DMS114 treated with DMSO at 0.1 percent for 48 hours (cell line): ENCODE measurements at regions not wholly inside any gene's neighbourhood (a gene's known extent, or its start where the extent isn't known, plus 50 kb on each side); places are given as distances from the start of the nearest gene placed in this dataset.
"Not testable (repeated sequence)": the region's sequence is repeated elsewhere in the genome, so short reads cannot be mapped to it uniquely, and the experiment has no call there.

Experiments used
- DNase-seq: peaks from one replicate; lab custom pipeline; 2025; ENCODE audit not compliant: unreplicated experiment; lab: John Stamatoyannopoulos, UW

GRCh38 chr14:53857625-53858344, 98.8 kb downstream of the BMP4 start:
- no peak for DNase-seq

- no peak for DNase-seq
These were observed 101.1 kb downstream of the BMP4 start for GRCh38 chr14:53855574-53855973.

GRCh38 chr14:53855127-53855526, 101.5 kb downstream of the BMP4 start:
- DNase-seq = no peak

- DNase-seq = no peak
These were observed 105.1 kb downstream of the BMP4 start for GRCh38 chr14:53851394-53852090.

GRCh38 chr14:53850714-53851296, 105.8 kb downstream of the BMP4 start:
- DNase-seq = no peak

GRCh38 chr14:53849549-53849948, 107.1 kb downstream of the BMP4 start:
- no peak for DNase-seq

GRCh38 chr14:53848854-53849253, 107.8 kb downstream of the BMP4 start:
- no peak for DNase-seq

- DNase-seq = no peak
These were observed 108.7 kb downstream of the BMP4 start for GRCh38 chr14:53847881-53848280.

GRCh38 chr14:53847057-53847456, 109.6 kb downstream of the BMP4 start:
- DNase-seq = no peak

GRCh38 chr14:53845813-53846693, 110.6 kb downstream of the BMP4 start:
- no peak for DNase-seq

GRCh38 chr14:53842938-53843337, 113.7 kb downstream of the BMP4 start:
- DNase-seq = no peak

- DNase-seq = no peak
These were observed 115.2 kb downstream of the BMP4 start for GRCh38 chr14:53841109-53842099.

- no peak for DNase-seq
These were observed 116.2 kb downstream of the BMP4 start for GRCh38 chr14:53840444-53840843.

GRCh38 chr14:53838374-53838773, 118.3 kb downstream of the BMP4 start:
- DNase-seq = no peak

GRCh38 chr14:53837656-53838055, 119.0 kb downstream of the BMP4 start:
- not testable (repeated sequence) for DNase-seq

- DNase-seq = no peak
These were observed 120.1 kb downstream of the BMP4 start for GRCh38 chr14:53836551-53836950.

- DNase-seq = no peak
These were observed 127.8 kb downstream of the BMP4 start for GRCh38 chr14:53828820-53829219.

GRCh38 chr14:53824061-53824460, 132.6 kb downstream of the BMP4 start:
- no peak for DNase-seq

- DNase-seq = no peak
These were observed 142.2 kb downstream of the BMP4 start for GRCh38 chr14:53814392-53814791.

GRCh38 chr14:53810221-53810620, 146.4 kb downstream of the BMP4 start:
- no peak for DNase-seq
